SU-DHL-6 (cell line): ENCODE measurements at regions not wholly inside any gene's neighbourhood (a gene's known extent, or its start where the extent isn't known, plus 50 kb on each side); places are given as distances from the start of the nearest gene placed in this dataset.

Experiments used
- H2AFZ ChIP-seq: fragments of 200-600 bp; sonication (generic); 2 replicates; pipeline ENCODE4 v1.6.1; 2014; ENCODE audit warnings: low read depth, mild to moderate bottlenecking, moderate library complexity, mixed read lengths, antibody characterized with exemption, low read length; ENCODE audit not compliant: severe bottlenecking
- H3F3A ChIP-seq: fragments of 200-600 bp; shearing (Covaris generic); 2 replicates; pipeline ENCODE4 v1.6.0; 2016; ENCODE audit warnings: antibody characterized with exemption, mild to moderate bottlenecking; ENCODE audit not compliant: insufficient read depth
- H3K27ac ChIP-seq: fragments of 200-600 bp; sonication (generic); 2 replicates; pipeline ENCODE4 v1.5.1; 2016; ENCODE audit warnings: low read depth, mild to moderate bottlenecking, low read length, moderate library complexity, mixed read lengths
- H3K27me3 ChIP-seq: fragments of 200-600 bp; sonication (generic), shearing (Covaris generic); 2 replicates; pipeline ENCODE4 v1.6.0; 2014; ENCODE audit warnings: mild to moderate bottlenecking, low read length
- H3K36me3 ChIP-seq: fragments of 200-600 bp; sonication (generic); 2 replicates; pipeline ENCODE4 v1.6.1; 2014; ENCODE audit warnings: mild to moderate bottlenecking, low read length, mixed read lengths
- H3K4me2 ChIP-seq: fragments of 300-600, 200-600 bp; shearing (Covaris generic), sonication (generic); 2 replicates; pipeline ENCODE4 v1.6.0; 2014; ENCODE audit warnings: low read length, low read depth, mild to moderate bottlenecking; ENCODE audit not compliant: poor library complexity, severe bottlenecking
- H3K4me3 ChIP-seq: fragments of 200-600 bp; sonication (generic); 2 replicates; pipeline ENCODE4 v1.5.1; 2014; ENCODE audit warnings: antibody characterized with exemption, low read length, mild to moderate bottlenecking, mixed read lengths; ENCODE audit not compliant: insufficient read depth, poor library complexity, severe bottlenecking
- H3K79me2 ChIP-seq: fragments of 200-600 bp; sonication (generic); 2 replicates; pipeline ENCODE4 v1.6.1; 2014; ENCODE audit warnings: mild to moderate bottlenecking, low read length, moderate library complexity; ENCODE audit not compliant: insufficient read depth
- H3K9ac ChIP-seq: fragments of 200-600 bp; sonication (generic); 2 replicates; pipeline ENCODE4 v1.7.0; 2014; ENCODE audit warnings: mild to moderate bottlenecking, low read length
- H3K9me2 ChIP-seq: fragments of 200-600 bp; sonication (generic); replicated peaks from 2 replicates; pipeline ENCODE4 v1.6.1; 2014; ENCODE audit warnings: low read length; ENCODE audit not compliant: insufficient read depth
- H3K9me3 ChIP-seq: fragments of 200-600 bp; sonication (generic); 2 replicates; pipeline ENCODE4 v1.6.1; 2014; ENCODE audit warnings: low read length, mixed read lengths; ENCODE audit not compliant: insufficient read depth
- H4K20me1 ChIP-seq: fragments of 200-600 bp; sonication (generic); 2 replicates; pipeline ENCODE4 v1.6.1; 2014; ENCODE audit warnings: low read depth, mild to moderate bottlenecking, antibody characterized with exemption, low read length, moderate library complexity, mixed read lengths
- EZH2phosphoT487 ChIP-seq: fragments of 200-600 bp; sonication (generic), shearing (Covaris generic); conservative IDR thresholded peaks from 2 replicates; pipeline ENCODE4 v1.6.1; 2018; ENCODE audit warnings: mild to moderate bottlenecking, antibody characterized with exemption, low read length, moderate library complexity, mixed read lengths
- TF ChIP-seq, protein P1 (sequence below): fragments of 200-600 bp; sonication (generic); IDR thresholded peaks from one replicate; pipeline ENCODE4 v1.5.1; 2017; ENCODE audit warnings: antibody characterized with exemption, mild to moderate bottlenecking, low read length, moderate library complexity; ENCODE audit not compliant: insufficient read depth, poor library complexity, severe bottlenecking

DNA sequence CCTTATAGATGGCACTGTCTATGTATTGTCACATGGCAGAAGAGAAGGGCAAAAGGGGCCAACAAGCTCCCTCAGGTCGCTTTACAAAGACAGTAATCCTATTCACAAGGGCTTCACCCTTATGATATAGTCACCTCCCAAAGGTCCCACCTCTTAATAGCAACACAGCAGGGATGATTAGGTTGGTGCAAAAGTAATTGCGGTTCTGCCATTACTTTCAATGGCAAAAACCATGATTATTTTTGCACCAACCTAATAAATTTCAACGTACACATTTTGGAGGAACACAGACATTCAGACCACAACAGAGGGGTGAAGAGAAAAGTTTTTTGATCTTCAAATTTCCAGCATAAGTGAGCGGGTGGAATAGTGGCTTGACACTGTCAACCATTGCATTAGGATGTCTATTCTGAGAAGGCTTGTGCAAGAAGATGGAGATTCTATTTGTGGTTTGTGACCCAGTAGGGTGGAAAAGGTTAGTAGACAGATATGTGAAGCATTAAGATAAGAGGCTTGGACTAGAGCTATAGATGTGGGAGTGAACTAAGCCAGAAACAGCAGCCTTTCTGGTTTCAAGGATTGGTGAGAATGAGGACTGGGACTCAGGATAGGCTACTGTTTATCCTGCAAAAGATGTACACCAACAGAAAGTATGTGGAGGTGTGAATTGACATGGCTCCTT lies 75.5 kb upstream of the CPSF6 start:
- H3K27ac ChIP-seq: no peak overlapping the region
- H2AFZ ChIP-seq: no peak overlapping the region
- no peaks in the 10 kb centered on the region for H3K27me3 ChIP-seq
- H4K20me1 ChIP-seq: no peaks in the 10 kb centered on the region
- no peak overlapping the region for H3K4me3 ChIP-seq
- H3F3A ChIP-seq: no peaks in the 10 kb centered on the region
- no peaks in the 10 kb centered on the region for H3K9me3 ChIP-seq
- no peak overlapping the region for H3K4me2 ChIP-seq
- no peaks in the 10 kb centered on the region for H3K9me2 ChIP-seq
- no peaks in the 10 kb centered on the region for H3K36me3 ChIP-seq
- H3K79me2 ChIP-seq: no peaks in the 10 kb centered on the region
- no peak overlapping the region for H3K9ac ChIP-seq
- TF ChIP-seq EZH2phosphoT487: no peak
- TF ChIP-seq, protein P1, sequence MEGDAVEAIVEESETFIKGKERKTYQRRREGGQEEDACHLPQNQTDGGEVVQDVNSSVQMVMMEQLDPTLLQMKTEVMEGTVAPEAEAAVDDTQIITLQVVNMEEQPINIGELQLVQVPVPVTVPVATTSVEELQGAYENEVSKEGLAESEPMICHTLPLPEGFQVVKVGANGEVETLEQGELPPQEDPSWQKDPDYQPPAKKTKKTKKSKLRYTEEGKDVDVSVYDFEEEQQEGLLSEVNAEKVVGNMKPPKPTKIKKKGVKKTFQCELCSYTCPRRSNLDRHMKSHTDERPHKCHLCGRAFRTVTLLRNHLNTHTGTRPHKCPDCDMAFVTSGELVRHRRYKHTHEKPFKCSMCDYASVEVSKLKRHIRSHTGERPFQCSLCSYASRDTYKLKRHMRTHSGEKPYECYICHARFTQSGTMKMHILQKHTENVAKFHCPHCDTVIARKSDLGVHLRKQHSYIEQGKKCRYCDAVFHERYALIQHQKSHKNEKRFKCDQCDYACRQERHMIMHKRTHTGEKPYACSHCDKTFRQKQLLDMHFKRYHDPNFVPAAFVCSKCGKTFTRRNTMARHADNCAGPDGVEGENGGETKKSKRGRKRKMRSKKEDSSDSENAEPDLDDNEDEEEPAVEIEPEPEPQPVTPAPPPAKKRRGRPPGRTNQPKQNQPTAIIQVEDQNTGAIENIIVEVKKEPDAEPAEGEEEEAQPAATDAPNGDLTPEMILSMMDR: no peak

DNA sequence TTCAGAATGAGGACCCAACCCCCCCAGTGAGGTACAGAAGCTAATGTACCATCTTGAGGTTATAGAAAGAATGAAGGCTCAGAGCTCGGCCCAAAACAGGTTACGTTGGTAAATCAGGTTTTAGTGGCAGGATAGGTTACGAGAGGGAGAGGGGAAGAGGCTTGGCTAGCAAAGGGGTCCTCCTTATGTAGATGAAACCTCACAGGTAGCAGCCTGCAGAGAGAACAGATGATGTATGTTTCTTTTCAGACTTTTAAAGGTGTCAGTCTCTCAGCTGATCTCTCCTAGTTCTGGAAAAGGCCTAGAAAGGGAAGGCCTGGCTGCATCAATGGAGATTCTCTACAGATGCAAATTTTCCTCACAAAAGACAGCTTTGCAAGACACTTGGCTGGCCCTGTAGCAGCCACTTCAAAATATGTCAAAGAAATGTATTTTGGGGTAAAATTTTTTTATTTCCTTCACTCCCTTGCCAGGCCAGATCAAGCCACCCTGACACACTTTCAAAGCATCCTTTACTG lies 71.7 kb upstream of the CPSF6 start:
- Histone ChIP-seq H3K27ac (no peak overlapping the region), H3K9me3 (no peaks in the 10 kb centered on the region), H3K4me3 (no peak overlapping the region), H4K20me1 (no peaks in the 10 kb centered on the region), H3F3A (no peaks in the 10 kb centered on the region), H3K36me3 (no peaks in the 10 kb centered on the region), H3K27me3 (no peaks in the 10 kb centered on the region), H3K79me2 (no peaks in the 10 kb centered on the region), H3K4me2 (no peak overlapping the region), H3K9me2 (no peaks in the 10 kb centered on the region), H2AFZ (no peak overlapping the region), H3K9ac (no peak overlapping the region)
- TF ChIP-seq, protein P1: no peak
- no peak for TF ChIP-seq EZH2phosphoT487

DNA sequence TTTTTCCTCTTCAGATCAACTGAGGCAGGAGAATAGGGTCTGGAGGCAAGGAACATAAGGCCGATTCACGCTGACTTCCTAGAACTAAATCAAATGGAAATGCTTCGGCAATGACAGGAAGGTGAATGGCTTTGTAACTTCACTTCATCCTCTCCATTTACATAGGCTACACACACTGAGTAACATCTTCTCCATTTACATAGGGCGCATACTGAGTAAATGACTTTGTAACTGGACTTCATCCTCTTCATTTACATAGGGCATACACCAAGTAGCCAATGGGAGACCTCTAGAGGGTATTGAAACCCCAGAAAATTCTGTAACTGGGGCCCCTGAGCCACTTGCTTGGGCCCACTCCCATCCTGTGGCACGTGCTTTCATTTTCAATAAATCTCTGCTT lies 71.0 kb upstream of the CPSF6 start:
- Histone ChIP-seq H4K20me1 (no peaks in the 10 kb centered on the region), H3K36me3 (no peaks in the 10 kb centered on the region), H3K9me3 (no peaks in the 10 kb centered on the region), H3K27me3 (no peaks in the 10 kb centered on the region), H3K9ac (no peak overlapping the region), H3K27ac (no peak overlapping the region), H3K9me2 (no peaks in the 10 kb centered on the region), H2AFZ (no peak overlapping the region), H3K79me2 (no peaks in the 10 kb centered on the region), H3K4me3 (no peak overlapping the region), H3K4me2 (no peak overlapping the region), H3F3A (no peaks in the 10 kb centered on the region)
- no peak for TF ChIP-seq EZH2phosphoT487
- TF ChIP-seq, protein P1: no peak
